Upper lobe of left lung (tissue), 6 donors: ENCODE measurements at regions not wholly inside any gene's neighbourhood (a gene's known extent, or its start where the extent isn't known, plus 50 kb on each side); places are given as distances from the start of the nearest gene placed in this dataset.

Source experiments
- ATAC-seq, 2 donors: fragments of 200-7000 bp; cut with Tn5 transposase; one replicate each; pipeline ENCODE4 v1.9.1; 2022; ENCODE audit warnings: mild to moderate bottlenecking in 2 of 2, moderate library complexity in 2 of 2; ENCODE audit not compliant: low FRiP score in 2 of 2
- DNase-seq, 2 donors: peaks; one replicate each; pipeline ENCODE4 v3.0.0-alpha.2; 2019 to 2020
- H3K27ac ChIP-seq, 4 donors: fragments of 200-600 bp; sonication (generic); one replicate each; pipeline ENCODE4 v1.5.1; 2016 to 2019
- H3K27me3 ChIP-seq, 4 donors: fragments of 200-600 bp; sonication (generic); one replicate each; pipeline ENCODE4 v1.5.1; 2017 to 2019
- H3K36me3 ChIP-seq, 4 donors: fragments of 200-600 bp; sonication (generic); one replicate each; pipeline ENCODE4 v1.5.1; 2016 to 2019
- H3K4me1 ChIP-seq, 4 donors: fragments of 200-600 bp; sonication (generic); one replicate each; pipeline ENCODE4 v1.5.1; 2018 to 2019
- H3K4me3 ChIP-seq, 4 donors: fragments of 200-600 bp; sonication (generic); one replicate each; pipeline ENCODE4 v1.5.1; 2017 to 2019; ENCODE audit warnings: mild to moderate bottlenecking in 2 of 4, moderate library complexity in 1 of 4
- H3K9me3 ChIP-seq, 4 donors: fragments of 200-600 bp; sonication (generic); one replicate each; pipeline ENCODE4 v1.5.1; 2018 to 2019
- CTCF ChIP-seq, 6 experiments: fragments of 450-650 bp in 4 of 6; fragments of 200-600 bp in 2 of 6; sonication (generic) in 2 of 6; IDR thresholded peaks; one replicate each; pipeline ENCODE4 v1.5.1; 2016 to 2019; ENCODE audit warnings: antibody characterized with exemption in 6 of 6
- EP300 ChIP-seq, 4 donors: sonication (generic); formaldehyde crosslinking; IDR thresholded peaks; one replicate each; pipeline ENCODE4 v1.5.1; 2017; ENCODE audit warnings: antibody characterized with exemption in 4 of 4, control low read depth in 2 of 4
- POLR2A ChIP-seq, 4 donors: fragments of 450-650 bp; IDR thresholded peaks; one replicate each; pipeline ENCODE4 v1.5.1; 2016 to 2017; ENCODE audit warnings: antibody characterized with exemption in 4 of 4, mild to moderate bottlenecking in 2 of 4
- POLR2AphosphoS5 ChIP-seq, 2 donors: sonication (generic); formaldehyde crosslinking; IDR thresholded peaks; one replicate each; pipeline ENCODE4 v1.5.1; 2017; ENCODE audit warnings: antibody characterized with exemption in 2 of 2
- WGBS, 2 donors: methylation state at CpG; one replicate each; pipeline ENCODE4 v1.1.5; 2017 to 2018; 5-methylcytosine and 5-hydroxymethylcytosine counted together
- donor health status: DM: no; HTN: no; CAD: no; lungs with moderate emphysema.
- donor health status: DM: no; HTN: yes; CAD: no; lungs with severe emphysema.

GRCh38 chr2:106694964-106695470, 190.9 kb downstream of the ST6GAL2 start:
- Histone ChIP-seq H3K4me1 (no peaks in the 10 kb centered on the region), H3K36me3 (no peaks in the 10 kb centered on the region), H3K27ac (no peak overlapping the region), H3K27me3 (no peaks in the 10 kb centered on the region), H3K9me3 (no peaks in the 10 kb centered on the region), H3K4me3 (no peak overlapping the region)
- WGBS, 2 donors, result 90 to 96% methylated on average over 4 of the region's 4 CpGs
- TF ChIP-seq POLR2AphosphoS5 (IDR thresholded peaks at IDR 0.05), result no peak
- no peak for TF ChIP-seq POLR2A (IDR thresholded peaks at IDR 0.05)
- no peak for TF ChIP-seq CTCF (IDR thresholded peaks at IDR 0.05)
- TF ChIP-seq EP300 (IDR thresholded peaks at IDR 0.05), result no peak
- no peak for ATAC-seq
- DNase-seq, result no peak

DNA sequence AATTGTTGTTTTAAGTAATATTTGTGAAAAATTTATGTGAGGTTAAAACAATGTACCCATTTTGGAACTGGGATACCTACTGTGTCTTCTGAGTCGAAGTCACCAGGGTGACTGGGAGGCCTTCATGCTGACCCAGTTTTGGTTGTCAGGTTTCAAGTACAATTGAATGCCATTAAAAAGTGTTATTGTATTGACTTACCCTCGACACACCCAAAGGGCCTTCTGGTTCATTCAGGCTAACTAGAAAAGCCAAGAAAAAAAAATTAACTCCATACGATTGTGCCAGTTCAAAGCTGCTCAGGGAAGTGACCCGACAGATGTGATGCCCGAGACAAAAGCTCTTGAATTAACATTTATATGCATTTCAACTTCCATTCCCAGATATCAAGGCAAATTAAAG, 190.0 kb downstream of the ST6GAL2 start:
- ATAC-seq, result no peak
- TF ChIP-seq CTCF (IDR thresholded peaks at IDR 0.05) (no peak), POLR2A (IDR thresholded peaks at IDR 0.05) (no peak), EP300 (IDR thresholded peaks at IDR 0.05) (no peak)
- Histone ChIP-seq H3K4me1 (no peaks in the 10 kb centered on the region), H3K27ac (no peak overlapping the region), H3K27me3 (no peaks in the 10 kb centered on the region), H3K9me3 (no peaks in the 10 kb centered on the region), H3K36me3 (no peaks in the 10 kb centered on the region), H3K4me3 (no peak overlapping the region)
- WGBS, 2 donors, result 73 to 76% methylated on average over 5 of the region's 5 CpGs
- DNase-seq, result no peak

GRCh38 chr2:106700616-106701015, 185.4 kb downstream of the ST6GAL2 start:
- Histone ChIP-seq H3K4me1 (no peaks in the 10 kb centered on the region), H3K27ac (no peak overlapping the region), H3K9me3 (no peaks in the 10 kb centered on the region), H3K4me3 (no peak overlapping the region), H3K36me3 (no peaks in the 10 kb centered on the region), H3K27me3 (no peaks in the 10 kb centered on the region)
- no peak for DNase-seq
- no peak for TF ChIP-seq POLR2AphosphoS5 (IDR thresholded peaks at IDR 0.05)
- no peak for TF ChIP-seq CTCF (IDR thresholded peaks at IDR 0.05)
- no peak for TF ChIP-seq EP300 (IDR thresholded peaks at IDR 0.05)
- no peak for TF ChIP-seq POLR2A (IDR thresholded peaks at IDR 0.05)
- ATAC-seq, result no peak

DNA sequence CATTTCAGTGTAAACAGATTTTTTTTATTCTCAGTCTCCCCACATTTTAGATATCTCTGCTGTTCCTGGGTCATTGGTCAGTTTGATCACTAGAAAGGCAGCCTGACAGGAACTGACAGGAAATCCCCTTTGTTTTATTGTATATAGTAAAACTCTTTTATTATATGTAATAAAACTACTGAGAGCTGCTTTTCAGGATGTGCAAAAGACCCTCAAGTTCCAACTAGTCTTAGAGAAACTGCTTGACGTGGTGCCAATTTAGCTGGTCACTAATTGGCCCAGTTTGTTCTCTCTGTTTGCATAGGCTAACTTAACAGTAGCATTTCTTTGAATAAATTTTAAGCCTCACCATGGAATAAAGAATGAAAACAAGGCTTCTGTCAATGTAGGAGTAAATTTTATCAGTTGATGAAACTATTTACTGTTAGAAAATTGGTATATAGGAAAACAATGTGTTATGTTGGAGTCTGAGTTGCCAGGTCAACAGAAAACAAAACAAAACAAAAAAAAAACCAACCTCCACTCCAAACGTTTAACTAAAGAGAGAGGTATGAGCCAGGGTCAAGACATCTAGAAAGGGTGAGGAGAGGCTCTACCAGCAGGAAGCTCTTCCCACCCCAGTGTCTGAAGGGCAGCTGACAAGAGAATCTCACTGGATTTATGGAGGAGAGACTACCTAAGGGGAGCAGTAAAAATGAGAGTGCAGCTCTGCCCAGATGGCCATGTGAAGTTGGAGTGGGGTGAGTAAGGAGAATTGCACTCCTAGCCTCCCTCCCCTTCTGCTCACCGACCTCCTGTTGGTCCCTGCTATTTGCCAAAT, 184.6 kb downstream of the ST6GAL2 start:
- H3K27ac ChIP-seq, result no peak overlapping the region
- no peaks in the 10 kb centered on the region for H3K9me3 ChIP-seq
- no peaks in the 10 kb centered on the region for H3K27me3 ChIP-seq
- no peak overlapping the region for H3K4me3 ChIP-seq
- 41 to 58% methylated on average over 3 of the region's 3 CpGs for WGBS, 2 donors
- ATAC-seq, result no peak
- no peaks in the 10 kb centered on the region for H3K36me3 ChIP-seq
- no peak for DNase-seq
- no peaks in the 10 kb centered on the region for H3K4me1 ChIP-seq
- TF ChIP-seq POLR2AphosphoS5 (IDR thresholded peaks at IDR 0.05), result no peak
- TF ChIP-seq CTCF (IDR thresholded peaks at IDR 0.05), result no peak
- TF ChIP-seq EP300 (IDR thresholded peaks at IDR 0.05), result no peak
- no peak for TF ChIP-seq POLR2A (IDR thresholded peaks at IDR 0.05)

DNA sequence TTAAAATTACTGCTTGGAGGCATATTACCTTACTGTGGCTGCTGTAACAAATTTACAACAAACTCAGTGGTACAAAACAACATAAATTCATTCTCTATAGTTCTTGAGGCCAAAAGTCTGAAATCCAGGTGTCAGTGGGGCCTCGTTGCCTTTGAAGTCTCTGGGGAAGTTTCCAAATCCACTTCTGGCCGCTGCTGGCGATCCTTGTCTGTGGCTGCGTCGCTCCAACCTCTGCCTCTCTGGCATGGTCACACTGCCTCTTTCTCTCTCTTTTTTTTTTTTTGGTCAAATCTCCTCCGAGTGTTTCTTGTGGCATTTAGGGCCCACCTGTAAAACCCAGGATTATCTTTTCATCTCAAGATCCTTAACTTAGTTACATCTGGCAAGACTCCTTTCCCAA, 182.8 kb downstream of the ST6GAL2 start:
- TF ChIP-seq POLR2A (IDR thresholded peaks at IDR 0.05) (no peak), EP300 (IDR thresholded peaks at IDR 0.05) (no peak), POLR2AphosphoS5 (IDR thresholded peaks at IDR 0.05) (no peak), CTCF (IDR thresholded peaks at IDR 0.05) (no peak)
- WGBS, 2 donors, result 70 to 82% methylated on average over 6 of the region's 6 CpGs

More for the DNA sequence above, 182.8 kb downstream of the ST6GAL2 start:
- Histone ChIP-seq H3K4me3 (no peak overlapping the region), H3K27me3 (no peaks in the 10 kb centered on the region), H3K27ac (no peak overlapping the region), H3K9me3 (no peaks in the 10 kb centered on the region), H3K36me3 (no peaks in the 10 kb centered on the region), H3K4me1 (no peaks in the 10 kb centered on the region)
- DNase-seq (no peak), ATAC-seq (no peak)
